ENCODE measurements at regions not wholly inside any gene's neighbourhood (a gene's known extent, or its start where the extent isn't known, plus 50 kb on each side); places are given as distances from the start of the nearest gene placed in this dataset.

DNA sequence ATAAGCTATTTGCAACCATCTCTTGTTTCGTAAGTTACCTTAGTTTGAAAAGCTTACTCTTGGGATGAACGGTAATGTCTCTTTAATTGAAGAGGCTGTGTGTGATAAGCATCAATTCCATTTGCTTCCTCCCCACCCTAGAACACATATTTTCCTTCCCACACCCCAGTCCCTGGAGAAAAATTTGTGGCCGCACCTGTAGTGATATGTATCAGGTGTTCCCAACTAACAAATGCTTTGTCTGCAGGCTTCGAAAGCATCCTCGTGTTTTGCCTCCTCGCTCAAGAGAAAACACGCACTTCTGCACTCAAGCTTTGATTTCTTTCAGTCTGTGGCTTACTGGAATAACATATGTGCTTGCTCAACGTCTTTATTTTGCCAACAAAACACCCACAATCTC, 143.8 kb upstream of the OTUD4 start:
- no peaks in the 10 kb centered on the region for H3K9me3 ChIP-seq (ENCODE audit: control insufficient read depth, low read depth, low read length)
- no peak overlapping the region for H3K4me3 ChIP-seq (ENCODE audit: low read length)
- no peak for DNase-seq
- H3K4me1 ChIP-seq (ENCODE audit: control insufficient read depth, insufficient read depth, low read length) = no peaks in the 10 kb centered on the region
- 100% methylated on average over 1 of the region's 8 CpGs for WGBS (ENCODE audit: insufficient coverage, low lambda C conversion rate)
- H3K36me3 ChIP-seq (ENCODE audit: control insufficient read depth, insufficient read depth, low read length) = no peaks in the 10 kb centered on the region
- no peak overlapping the region for H3K27ac ChIP-seq (ENCODE audit: low read length)
- H3K27me3 ChIP-seq (ENCODE audit: control insufficient read depth, insufficient read depth, low read length) = no peaks in the 10 kb centered on the region

DNA sequence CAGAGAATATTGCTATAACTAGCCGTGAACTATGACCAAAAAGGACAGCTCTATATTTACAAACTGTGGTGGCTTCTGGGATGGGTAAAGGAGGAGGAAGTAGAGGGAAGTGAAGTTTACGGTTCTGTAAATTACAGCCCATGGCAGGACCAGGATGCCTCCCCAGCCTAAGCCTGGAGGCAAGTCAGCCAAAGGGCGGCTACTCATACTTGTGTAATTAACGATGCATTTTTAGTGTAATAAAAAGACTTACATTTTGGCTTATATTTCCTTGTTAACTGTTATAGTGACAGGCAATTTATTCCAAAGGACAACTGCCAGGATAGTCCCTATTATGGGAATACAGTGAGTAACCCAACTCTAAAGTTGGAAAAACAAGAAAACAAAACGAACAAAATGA, 139.9 kb upstream of the OTUD4 start:
- no peaks in the 10 kb centered on the region for H3K4me1 ChIP-seq (ENCODE audit: control insufficient read depth, insufficient read depth, low read length)
- DNase-seq = no peak
- H3K9me3 ChIP-seq (ENCODE audit: control insufficient read depth, low read depth, low read length) = no peaks in the 10 kb centered on the region
- no peak overlapping the region for H3K4me3 ChIP-seq (ENCODE audit: low read length)
- WGBS (ENCODE audit: insufficient coverage, low lambda C conversion rate) = 73% methylated on average over 3 of the region's 5 CpGs
- no peak overlapping the region for H3K27ac ChIP-seq (ENCODE audit: low read length)
- H3K36me3 ChIP-seq (ENCODE audit: control insufficient read depth, insufficient read depth, low read length) = no peaks in the 10 kb centered on the region
- H3K27me3 ChIP-seq (ENCODE audit: control insufficient read depth, insufficient read depth, low read length) = no peaks in the 10 kb centered on the region

- no peaks in the 10 kb centered on the region for H3K9me3 ChIP-seq (ENCODE audit: control insufficient read depth, low read depth, low read length)
Measured at GRCh38 chr4:145319751-145320150, 139.4 kb upstream of the OTUD4 start.

GRCh38 chr4:145316897-145317574, 136.6 kb upstream of the OTUD4 start:
- H3K9me3 ChIP-seq (ENCODE audit: control insufficient read depth, low read depth, low read length) = no peaks in the 10 kb centered on the region
- no peak overlapping the region for H3K4me3 ChIP-seq (ENCODE audit: low read length)
- WGBS (ENCODE audit: insufficient coverage, low lambda C conversion rate) = no CpG with 5 or more reads among the region's 2 CpGs
- H3K36me3 ChIP-seq (ENCODE audit: control insufficient read depth, insufficient read depth, low read length) = no peaks in the 10 kb centered on the region
- H3K4me1 ChIP-seq (ENCODE audit: control insufficient read depth, insufficient read depth, low read length) = peaks cover under 1% of the 10 kb centered on the region
- no peak overlapping the region for H3K27ac ChIP-seq (ENCODE audit: low read length)
- H3K27me3 ChIP-seq (ENCODE audit: control insufficient read depth, insufficient read depth, low read length) = no peaks in the 10 kb centered on the region
- DNase-seq = no peak

More at GRCh38 chr4:145319751-145320150, 139.4 kb upstream of the OTUD4 start:
- Histone ChIP-seq H3K27ac (ENCODE audit: low read length) (no peak overlapping the region), H3K27me3 (ENCODE audit: control insufficient read depth, insufficient read depth, low read length) (no peaks in the 10 kb centered on the region), H3K4me1 (ENCODE audit: control insufficient read depth, insufficient read depth, low read length) (no peaks in the 10 kb centered on the region), H3K4me3 (ENCODE audit: low read length) (no peak overlapping the region), H3K36me3 (ENCODE audit: control insufficient read depth, insufficient read depth, low read length) (no peaks in the 10 kb centered on the region)
- no peak for DNase-seq
- 75% methylated on average over 1 of the region's 2 CpGs for WGBS (ENCODE audit: insufficient coverage, low lambda C conversion rate)

DNA sequence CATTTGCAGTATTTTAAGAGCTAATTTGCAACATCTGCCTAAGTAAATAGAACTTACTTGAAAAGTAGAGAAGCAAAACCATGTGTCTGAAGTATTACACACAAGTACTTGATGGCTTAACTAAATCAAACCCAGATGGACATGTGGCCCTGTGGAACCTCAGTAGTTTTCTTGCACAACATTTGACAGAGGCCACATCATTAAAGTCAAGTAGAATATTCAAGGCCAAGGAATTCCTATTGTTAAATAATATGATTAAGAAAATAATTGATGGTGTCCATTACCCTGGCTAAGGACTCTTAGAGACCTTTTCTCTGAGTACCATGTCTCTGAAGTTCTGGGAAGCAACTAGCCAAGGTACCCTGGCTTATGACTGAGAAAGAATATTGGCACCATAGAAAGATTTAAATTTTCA, 135.4 kb upstream of the OTUD4 start:
- no peaks in the 10 kb centered on the region for H3K27me3 ChIP-seq (ENCODE audit: control insufficient read depth, insufficient read depth, low read length)
- H3K4me3 ChIP-seq (ENCODE audit: low read length) = no peak overlapping the region
- H3K36me3 ChIP-seq (ENCODE audit: control insufficient read depth, insufficient read depth, low read length) = no peaks in the 10 kb centered on the region
- H3K9me3 ChIP-seq (ENCODE audit: control insufficient read depth, low read depth, low read length) = no peaks in the 10 kb centered on the region
- peaks cover 5% of the 10 kb centered on the region for H3K4me1 ChIP-seq (ENCODE audit: control insufficient read depth, insufficient read depth, low read length)
- no peak overlapping the region for H3K27ac ChIP-seq (ENCODE audit: low read length)
- DNase-seq = no peak

DNA sequence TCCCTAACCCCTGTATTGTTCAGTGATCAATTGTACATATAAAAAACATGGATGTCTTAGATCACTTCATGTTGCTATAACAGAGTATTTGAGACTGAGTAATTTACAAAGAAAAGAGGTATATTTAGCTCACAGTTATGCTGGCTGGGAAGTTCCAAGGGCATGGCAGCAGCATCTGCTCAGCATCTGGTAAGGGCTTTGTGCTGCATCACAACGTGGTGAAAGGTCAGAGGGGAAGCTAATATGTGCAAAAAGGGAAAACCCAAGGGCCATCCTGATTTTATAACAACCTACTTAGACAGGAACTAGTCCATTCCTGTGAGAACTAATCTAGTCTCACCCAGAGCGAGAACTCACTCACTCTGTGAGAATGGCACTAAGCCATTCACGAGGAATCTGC, 128.2 kb upstream of the OTUD4 start:
- Histone ChIP-seq H3K9me3 (ENCODE audit: control insufficient read depth, low read depth, low read length) (no peaks in the 10 kb centered on the region), H3K27ac (ENCODE audit: low read length) (no peak overlapping the region), H3K4me3 (ENCODE audit: low read length) (no peak overlapping the region), H3K4me1 (ENCODE audit: control insufficient read depth, insufficient read depth, low read length) (peaks cover 5% of the 10 kb centered on the region), H3K36me3 (ENCODE audit: control insufficient read depth, insufficient read depth, low read length) (no peaks in the 10 kb centered on the region), H3K27me3 (ENCODE audit: control insufficient read depth, insufficient read depth, low read length) (no peaks in the 10 kb centered on the region)
- DNase-seq = no peak
- no CpG with 5 or more reads among the region's 3 CpGs for WGBS (ENCODE audit: insufficient coverage, low lambda C conversion rate)

DNA sequence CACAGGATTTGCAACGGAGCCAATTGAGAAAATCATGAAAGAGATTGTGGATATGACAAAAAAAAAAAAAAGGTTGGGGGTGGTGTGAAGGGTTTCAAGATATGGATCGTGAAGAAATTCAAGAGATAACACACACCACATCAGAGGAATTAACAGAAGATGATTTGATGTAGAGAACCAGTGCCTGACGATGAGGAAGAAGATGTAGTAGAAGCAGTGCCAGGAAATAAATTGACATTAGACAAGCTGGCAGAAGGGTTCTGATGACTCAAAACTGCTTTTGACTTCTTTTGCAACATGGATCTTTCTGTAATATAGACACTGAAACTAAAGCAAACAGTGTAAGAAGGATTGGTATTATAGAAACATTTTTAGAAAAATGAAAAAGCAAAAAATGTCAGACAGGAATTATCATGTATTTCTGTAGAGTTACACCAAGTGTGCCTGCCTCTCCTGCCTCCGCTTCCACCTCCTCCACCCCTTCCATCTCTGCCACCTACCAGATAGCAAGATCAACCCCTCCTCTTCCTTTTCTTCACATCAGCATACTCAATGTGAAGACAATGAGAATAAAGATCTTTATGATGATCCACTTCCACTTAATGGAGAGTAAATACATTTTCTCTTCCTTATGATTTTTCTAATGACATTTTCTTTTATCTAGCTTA, 127.5 kb upstream of the OTUD4 start:
- no peak for DNase-seq
- Histone ChIP-seq H3K36me3 (ENCODE audit: control insufficient read depth, insufficient read depth, low read length) (no peaks in the 10 kb centered on the region), H3K9me3 (ENCODE audit: control insufficient read depth, low read depth, low read length) (no peaks in the 10 kb centered on the region), H3K27me3 (ENCODE audit: control insufficient read depth, insufficient read depth, low read length) (no peaks in the 10 kb centered on the region), H3K27ac (ENCODE audit: low read length) (no peak overlapping the region), H3K4me3 (ENCODE audit: low read length) (no peak overlapping the region), H3K4me1 (ENCODE audit: control insufficient read depth, insufficient read depth, low read length) (peaks cover 5% of the 10 kb centered on the region)
- 83% methylated on average over 1 of the region's 4 CpGs for WGBS (ENCODE audit: insufficient coverage, low lambda C conversion rate)

GRCh38 chr4:145307120-145307519, 126.7 kb upstream of the OTUD4 start:
- H3K36me3 ChIP-seq (ENCODE audit: control insufficient read depth, insufficient read depth, low read length) = no peaks in the 10 kb centered on the region
- H3K4me1 ChIP-seq (ENCODE audit: control insufficient read depth, insufficient read depth, low read length) = peaks cover 5% of the 10 kb centered on the region
- no peaks in the 10 kb centered on the region for H3K27me3 ChIP-seq (ENCODE audit: control insufficient read depth, insufficient read depth, low read length)
- no peaks in the 10 kb centered on the region for H3K9me3 ChIP-seq (ENCODE audit: control insufficient read depth, low read depth, low read length)
- DNase-seq = no peak
- no peak overlapping the region for H3K27ac ChIP-seq (ENCODE audit: low read length)
- no peak overlapping the region for H3K4me3 ChIP-seq (ENCODE audit: low read length)
- no CpG with 5 or more reads among the region's 1 CpG for WGBS (ENCODE audit: insufficient coverage, low lambda C conversion rate)

DNA sequence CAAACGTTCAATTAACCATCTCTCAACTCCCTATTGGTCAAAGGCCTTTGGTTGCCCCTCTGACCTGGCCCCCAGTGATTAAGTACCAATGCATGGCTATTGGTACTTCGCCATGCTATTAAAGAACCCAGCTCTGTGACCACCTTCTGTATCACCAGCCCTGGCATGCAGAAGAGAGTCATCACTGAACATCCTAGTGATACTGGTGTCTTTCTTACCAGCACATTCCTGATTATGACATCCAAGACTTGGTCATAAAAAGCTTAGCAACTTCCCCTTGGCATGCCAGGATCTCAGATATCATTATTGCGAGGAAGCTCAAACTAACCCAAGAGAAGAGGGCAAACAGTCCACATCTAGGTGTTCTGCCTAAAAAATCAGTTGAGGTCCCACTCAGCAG, 122.3 kb upstream of the OTUD4 start:
- no peak for DNase-seq
- Histone ChIP-seq H3K9me3 (ENCODE audit: control insufficient read depth, low read depth, low read length) (no peaks in the 10 kb centered on the region), H3K27me3 (ENCODE audit: control insufficient read depth, insufficient read depth, low read length) (no peaks in the 10 kb centered on the region), H3K27ac (ENCODE audit: low read length) (no peak overlapping the region), H3K4me1 (ENCODE audit: control insufficient read depth, insufficient read depth, low read length) (no peaks in the 10 kb centered on the region), H3K4me3 (ENCODE audit: low read length) (no peak overlapping the region), H3K36me3 (ENCODE audit: control insufficient read depth, insufficient read depth, low read length) (no peaks in the 10 kb centered on the region)
- WGBS (ENCODE audit: insufficient coverage, low lambda C conversion rate) = no CpG with 5 or more reads among the region's 3 CpGs

DNA sequence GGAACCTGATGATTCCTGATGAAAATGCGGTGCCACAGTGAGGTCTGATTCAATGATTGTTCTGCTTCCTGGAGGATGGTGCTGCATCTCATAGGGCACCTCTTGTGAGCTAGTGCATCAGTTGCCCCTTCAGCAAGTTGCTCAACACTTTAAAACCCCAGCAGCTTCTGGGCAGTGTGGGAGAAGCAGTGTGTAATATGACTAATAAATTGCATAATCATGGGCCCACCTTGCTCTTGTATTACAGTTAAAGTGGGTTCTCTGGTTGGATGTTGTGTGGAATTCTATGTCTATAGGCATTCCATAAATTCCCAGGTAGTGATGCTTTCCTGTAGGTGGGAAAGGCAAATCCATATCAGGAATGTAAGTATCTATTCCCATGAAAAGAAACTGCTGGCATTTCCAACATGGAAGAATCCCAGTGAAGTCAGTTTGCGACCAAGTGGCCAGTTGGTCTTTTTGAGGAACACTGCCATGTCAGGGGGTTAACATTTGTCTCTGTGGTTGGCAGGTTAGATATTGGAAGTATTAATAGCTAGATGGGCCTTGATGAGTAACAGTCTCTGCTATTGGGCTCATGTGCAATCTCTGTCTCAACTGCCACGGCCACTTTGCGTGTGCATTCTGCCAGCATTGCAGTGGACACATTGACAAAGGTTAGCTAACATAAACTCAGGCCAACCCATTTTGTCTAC, 121.1 kb upstream of the OTUD4 start:
- H3K4me3 ChIP-seq (ENCODE audit: low read length) = no peak overlapping the region
- no peak for DNase-seq

More for the DNA sequence above, 121.1 kb upstream of the OTUD4 start:
- no peak overlapping the region for H3K27ac ChIP-seq (ENCODE audit: low read length)
- no peaks in the 10 kb centered on the region for H3K27me3 ChIP-seq (ENCODE audit: control insufficient read depth, insufficient read depth, low read length)
- H3K36me3 ChIP-seq (ENCODE audit: control insufficient read depth, insufficient read depth, low read length) = no peaks in the 10 kb centered on the region
- H3K4me1 ChIP-seq (ENCODE audit: control insufficient read depth, insufficient read depth, low read length) = no peaks in the 10 kb centered on the region
- WGBS (ENCODE audit: insufficient coverage, low lambda C conversion rate) = 100% methylated on average over 1 of the region's 4 CpGs
- H3K9me3 ChIP-seq (ENCODE audit: control insufficient read depth, low read depth, low read length) = no peaks in the 10 kb centered on the region

All from large intestine (tissue), 3 donors.